Posterior cingulate gyrus (tissue), 11 donors: ENCODE measurements at regions not wholly inside any gene's neighbourhood (a gene's known extent, or its start where the extent isn't known, plus 50 kb on each side); places are given as distances from the start of the nearest gene placed in this dataset.
A peak's percentile ranks its signal among the peaks of the same experiment; 100 is the strongest.
"Not testable (repeated sequence)": the region's sequence is repeated elsewhere in the genome, so short reads cannot be mapped to it uniquely, and the experiment has no call there.

ENCODE experiments used
- DNase-seq, 10 donors: peaks; one replicate each; pipeline versions ENCODE4 v3.0.0 to v3.0.0-alpha.2; 2020 to 2021; ENCODE audit warnings: mixed read lengths in 3 of 10
- intact Hi-C: fragments of 100-400 bp; cut with DNase I; formaldehyde crosslinking; loops from one replicate; pipeline ENCODE4 v1.15.1; 2023

DNA sequence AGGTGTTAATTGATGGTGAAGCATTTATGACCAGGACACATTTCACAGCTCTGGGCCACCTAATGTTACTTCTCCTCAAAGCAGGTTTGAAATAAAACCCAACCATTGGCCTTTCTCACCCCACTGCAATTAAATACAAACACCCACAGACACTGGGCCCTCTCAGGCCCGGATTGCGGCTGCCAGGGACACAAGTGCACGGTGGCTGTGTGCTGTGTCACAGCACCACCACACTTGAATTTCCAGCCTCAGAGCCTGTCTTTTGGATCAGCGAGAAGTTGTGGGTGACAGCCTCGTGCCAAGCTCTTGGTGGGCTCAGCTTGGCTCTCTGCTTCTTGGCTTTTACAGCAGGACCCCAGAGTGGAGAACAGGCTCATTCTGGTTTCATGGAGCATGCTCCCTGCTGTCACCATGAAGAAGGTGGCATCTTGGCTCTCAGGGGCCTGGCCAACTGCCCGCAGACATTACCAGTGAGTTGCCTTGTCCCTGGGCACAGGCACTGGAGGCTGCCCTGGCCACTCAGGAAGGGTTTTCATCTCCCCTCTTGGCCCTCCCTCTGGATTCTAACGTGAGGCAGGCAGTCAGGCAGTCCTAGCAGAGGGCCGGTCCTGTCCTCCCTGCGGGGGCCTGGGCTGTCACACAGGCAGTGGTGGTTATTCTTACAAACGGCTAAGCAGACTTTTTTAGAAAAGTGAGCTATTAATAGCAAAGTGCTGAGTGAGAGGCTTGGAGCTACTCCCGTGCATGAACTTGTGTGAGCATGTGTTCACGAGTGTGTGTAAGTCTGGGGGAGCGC, 234.5 kb downstream of the BCL2L11 start:
- intact Hi-C loops, result not testable (repeated sequence)
- peak in 5 of 10 donors; percentile 15 to 75 (median 54) for DNase-seq

DNA sequence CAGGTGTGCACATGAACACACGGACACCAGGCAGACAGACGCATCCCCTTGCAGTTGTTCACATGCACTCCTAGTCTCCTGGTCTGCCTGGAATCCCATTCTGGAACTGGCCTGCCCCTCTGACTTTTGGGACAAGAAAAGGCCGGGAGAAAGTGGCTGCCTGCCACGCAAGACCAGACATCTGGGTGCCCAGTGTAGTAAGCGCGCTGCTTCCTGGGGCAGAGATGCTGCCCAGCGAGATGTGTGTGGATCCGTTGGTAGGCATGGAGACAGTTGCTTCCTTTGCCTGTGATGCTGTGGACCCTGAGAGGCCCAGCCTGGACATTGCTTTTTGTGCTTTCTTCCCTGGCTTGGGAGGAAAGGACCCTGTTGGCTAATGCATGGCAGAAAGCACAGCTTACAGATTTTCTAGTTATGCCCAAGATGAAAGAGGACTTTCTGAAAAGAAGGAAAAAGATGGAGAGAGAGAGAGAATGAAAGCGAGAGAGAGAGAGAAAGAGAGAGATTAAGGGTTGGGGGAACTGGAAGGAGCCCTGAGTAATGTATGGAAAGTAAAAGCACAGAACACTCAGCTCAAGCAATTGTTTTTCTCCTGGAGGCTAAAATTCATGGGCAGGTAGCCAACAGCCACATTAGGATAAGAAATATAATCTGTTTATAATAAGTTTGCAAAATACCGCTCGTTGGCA, 235.3 kb downstream of the BCL2L11 start:
- DNase-seq, intact Hi-C loops: not testable (repeated sequence)

DNA sequence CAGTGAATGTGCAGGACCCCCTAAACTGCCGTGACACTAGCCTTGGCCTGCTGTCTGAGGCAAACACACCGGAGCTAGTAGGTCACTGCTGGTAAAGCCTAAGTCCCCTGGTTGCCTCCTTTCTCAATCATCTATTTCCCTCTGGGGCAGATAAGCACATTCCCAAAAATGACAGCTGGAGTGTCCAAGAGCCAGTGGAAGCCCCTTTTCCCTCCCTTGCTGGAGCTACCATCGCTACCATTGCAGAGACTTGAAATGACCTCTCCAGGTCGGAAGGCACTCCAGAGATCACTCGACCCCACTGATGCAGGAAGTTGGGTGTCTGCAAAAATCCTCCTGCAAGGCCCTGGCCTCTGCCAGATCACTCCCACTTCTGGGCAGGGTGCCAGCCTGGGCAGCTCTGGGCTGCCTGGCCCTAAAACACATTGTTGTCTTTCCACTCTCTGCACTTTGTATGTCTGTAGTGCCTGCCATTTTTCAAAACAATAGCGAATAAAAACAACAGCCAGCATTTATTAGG, 235.9 kb downstream of the BCL2L11 start:
- DNase-seq, result peak; percentile 37 to 95 (median 64)
- intact Hi-C loops, result not testable (repeated sequence)

DNA sequence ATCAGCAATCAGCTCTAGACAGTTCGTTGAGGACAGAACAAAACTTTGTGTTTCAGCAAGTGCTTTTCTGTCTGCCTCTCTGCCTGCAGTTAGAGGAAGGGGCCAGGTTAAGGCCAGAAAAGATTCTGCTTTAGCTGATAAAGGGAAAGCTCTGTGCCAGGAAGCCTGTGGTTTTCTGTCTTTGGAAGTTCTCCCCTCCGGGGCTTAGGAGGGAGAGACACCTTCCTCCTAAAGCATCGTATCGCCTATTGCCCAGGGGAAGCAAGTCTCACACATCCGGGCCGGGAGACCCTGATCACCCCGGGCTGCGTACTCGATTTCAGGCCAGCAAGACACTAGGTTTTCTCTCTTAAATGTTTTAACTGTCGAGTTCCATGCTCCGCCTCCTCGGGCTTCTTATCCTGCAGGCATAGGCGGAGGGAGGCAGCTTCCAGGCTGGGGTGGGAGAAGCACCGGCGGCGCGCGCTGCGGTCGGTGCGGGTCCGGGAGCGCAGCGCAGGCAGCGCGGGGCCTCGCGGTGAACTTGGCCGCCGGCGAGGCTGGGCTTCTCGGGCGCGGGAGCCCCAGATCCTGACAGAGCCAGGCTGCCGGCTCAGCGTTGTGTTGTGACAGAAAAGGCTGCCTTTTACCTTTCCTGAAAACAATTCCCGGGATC, 245.4 kb downstream of the BCL2L11 start:
- intact Hi-C loops, result not testable (repeated sequence)
- DNase-seq, result peak in 5 of 10 donors; percentile 12 to 87 (median 75)

DNA sequence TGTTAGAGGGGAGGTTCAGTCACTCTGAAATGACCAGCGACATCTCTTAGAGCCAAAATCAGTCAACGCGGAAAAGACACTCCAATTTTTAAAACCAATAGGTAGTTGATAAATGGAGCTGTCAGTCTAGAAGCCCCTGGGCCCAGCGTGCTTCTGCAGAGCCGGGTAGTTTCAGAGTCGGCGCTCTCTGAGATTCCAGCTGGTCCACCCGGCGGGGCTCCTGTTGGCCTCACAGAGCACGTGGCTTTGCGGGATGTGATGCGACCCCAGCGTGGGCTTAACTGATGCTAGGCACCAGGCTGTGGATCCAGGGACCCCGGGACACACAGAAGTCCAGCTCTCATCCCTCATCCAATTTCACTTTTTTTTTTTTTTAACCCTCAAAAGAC, 245.9 kb downstream of the BCL2L11 start:
- DNase-seq, result peak in 1 of 10 donors; percentile 25
- intact Hi-C loops, result not testable (repeated sequence)

DNA sequence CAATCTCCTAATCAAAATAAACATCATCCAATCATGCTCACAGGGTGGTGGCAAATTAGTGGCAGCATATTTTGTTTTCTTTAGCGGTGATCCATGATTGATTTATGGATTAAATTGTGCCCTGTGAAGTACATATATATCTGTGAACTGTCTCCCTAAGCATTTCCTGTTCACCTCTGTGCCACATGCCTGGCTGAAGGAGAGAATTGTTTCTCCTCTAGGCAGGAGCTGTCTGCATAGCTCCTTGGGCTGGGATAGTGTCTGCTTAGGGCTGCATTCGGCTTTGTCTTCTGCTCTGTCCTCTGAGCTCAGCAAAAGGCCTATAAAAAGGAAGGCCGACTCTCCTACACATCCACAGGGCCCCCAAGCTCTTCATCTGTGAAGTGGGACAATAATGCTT, 246.4 kb downstream of the BCL2L11 start:
- DNase-seq, intact Hi-C loops: not testable (repeated sequence)

DNA sequence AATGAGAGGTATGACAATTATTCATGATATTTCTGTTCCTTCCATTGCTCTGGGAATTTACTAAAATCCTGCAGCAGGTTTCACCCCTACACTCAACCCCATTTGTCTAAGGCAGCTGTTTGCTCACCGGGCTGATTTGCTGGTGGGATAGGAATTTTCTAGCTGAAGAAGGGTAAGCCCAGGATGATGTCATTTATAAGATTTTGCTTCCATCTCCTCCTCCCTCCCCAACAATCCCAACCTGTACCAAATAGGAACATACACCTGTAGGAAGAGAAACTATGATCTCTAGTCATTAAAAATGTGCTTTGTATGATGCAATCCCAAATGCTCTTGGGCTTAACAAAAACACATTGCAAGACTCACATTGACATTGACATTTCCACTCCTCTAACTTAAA, 247.2 kb downstream of the BCL2L11 start:
- DNase-seq, intact Hi-C loops: not testable (repeated sequence)

DNA sequence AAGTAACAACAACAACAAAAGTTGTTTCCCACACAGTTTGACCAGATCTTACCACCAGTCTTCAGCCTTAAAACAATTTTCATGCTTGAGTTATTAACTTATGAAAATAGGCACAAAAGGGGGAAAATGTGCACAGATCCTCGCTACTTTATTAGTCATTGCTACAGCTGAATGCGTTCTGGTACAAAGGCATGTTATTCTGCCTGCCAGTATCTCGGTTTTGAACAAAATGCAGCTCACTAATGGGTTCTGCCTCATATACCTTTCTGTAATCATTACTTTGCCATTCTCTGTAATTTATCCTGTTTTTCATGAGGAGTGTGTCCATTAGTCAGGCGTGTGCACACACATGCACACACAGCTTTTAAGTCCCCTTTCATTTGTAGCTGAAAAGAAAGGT, 247.6 kb downstream of the BCL2L11 start:
- intact Hi-C loops, DNase-seq: not testable (repeated sequence)

DNA sequence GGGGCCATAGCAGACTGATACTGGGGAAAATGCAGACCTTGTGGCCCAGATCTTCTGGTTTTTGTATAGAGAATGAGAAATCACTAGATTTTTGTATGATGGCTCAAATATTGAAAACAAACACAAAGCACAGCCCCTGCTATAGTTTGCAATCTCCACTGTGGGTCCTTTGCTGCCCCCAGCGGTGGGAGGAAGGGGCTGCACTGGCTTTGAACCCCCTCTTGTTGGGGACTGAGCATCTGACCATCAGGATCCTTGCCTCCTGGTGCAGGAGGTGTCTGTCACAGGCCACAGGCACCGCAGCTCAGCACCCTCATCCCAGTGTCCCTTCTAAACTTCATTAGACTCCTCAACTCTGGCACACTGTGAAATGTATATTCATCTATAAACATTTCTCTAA, 252.3 kb downstream of the BCL2L11 start:
- intact Hi-C loops, DNase-seq: not testable (repeated sequence)

DNA sequence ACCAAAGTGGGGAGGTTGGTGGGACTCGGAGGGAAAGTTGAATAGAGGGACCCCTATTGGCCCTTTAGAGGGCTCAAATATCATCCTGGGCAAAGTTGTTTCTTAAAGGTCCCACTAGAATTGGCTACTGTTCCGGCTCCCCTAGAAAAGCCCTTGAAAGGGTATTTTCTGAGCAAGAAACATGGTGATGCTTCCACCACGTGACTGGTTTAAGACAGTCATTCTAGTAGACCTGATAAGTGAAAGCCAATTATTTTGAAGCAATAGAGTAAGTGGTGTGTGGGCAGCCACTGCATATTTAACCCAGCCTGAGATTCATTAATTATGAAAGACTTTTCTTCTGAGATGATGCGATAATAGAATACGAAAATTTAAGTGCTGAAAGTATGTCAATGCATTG, 253.3 kb downstream of the BCL2L11 start:
- DNase-seq, intact Hi-C loops: not testable (repeated sequence)

DNA sequence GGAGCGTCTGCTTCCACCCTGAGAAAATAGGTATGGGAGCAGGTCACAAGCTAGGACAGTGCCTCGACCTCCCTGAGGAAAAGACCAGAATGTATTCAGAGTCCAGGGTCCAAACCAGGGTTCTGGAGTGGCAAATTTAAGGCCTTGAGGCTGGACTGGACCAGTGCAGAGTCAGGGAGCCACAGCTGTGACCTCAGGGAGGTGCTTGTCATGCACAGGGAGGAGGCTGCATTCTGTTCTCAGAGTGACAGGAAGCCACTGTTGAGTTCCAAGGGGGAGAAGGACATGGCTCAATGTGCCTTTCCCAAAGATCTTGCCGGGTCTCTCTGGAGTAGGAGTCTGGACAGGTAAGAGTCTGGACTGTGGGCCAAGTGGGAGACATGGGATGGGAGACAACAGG, 254.0 kb downstream of the BCL2L11 start:
- DNase-seq, intact Hi-C loops: not testable (repeated sequence)

DNA sequence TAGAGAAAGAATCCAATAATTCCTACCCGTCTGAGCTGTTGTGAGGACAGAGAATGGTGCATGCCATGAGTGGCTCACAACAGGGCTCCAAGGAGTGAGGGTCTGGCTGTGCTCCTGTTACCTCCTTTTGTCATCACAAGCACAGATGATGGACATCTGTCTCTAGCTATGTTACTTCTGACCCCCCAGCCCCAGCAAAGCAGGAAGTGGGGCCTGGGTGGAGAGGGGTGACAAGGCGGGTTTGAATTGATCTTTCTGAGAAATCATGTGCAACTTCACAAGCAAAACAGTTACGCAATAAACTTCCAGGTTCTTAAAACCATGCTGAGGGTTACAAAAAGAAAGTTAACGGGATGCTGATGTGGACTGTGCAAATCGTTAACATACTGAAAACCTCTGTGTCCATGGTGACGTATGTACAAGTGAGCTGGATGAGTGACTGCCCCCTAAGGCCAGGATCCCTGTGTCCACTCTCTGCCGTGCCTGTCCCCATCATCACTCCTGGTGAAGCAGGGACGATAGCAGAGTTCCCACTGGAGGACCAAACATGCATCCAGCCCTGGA, 254.7 kb downstream of the BCL2L11 start:
- DNase-seq, intact Hi-C loops: not testable (repeated sequence)

DNA sequence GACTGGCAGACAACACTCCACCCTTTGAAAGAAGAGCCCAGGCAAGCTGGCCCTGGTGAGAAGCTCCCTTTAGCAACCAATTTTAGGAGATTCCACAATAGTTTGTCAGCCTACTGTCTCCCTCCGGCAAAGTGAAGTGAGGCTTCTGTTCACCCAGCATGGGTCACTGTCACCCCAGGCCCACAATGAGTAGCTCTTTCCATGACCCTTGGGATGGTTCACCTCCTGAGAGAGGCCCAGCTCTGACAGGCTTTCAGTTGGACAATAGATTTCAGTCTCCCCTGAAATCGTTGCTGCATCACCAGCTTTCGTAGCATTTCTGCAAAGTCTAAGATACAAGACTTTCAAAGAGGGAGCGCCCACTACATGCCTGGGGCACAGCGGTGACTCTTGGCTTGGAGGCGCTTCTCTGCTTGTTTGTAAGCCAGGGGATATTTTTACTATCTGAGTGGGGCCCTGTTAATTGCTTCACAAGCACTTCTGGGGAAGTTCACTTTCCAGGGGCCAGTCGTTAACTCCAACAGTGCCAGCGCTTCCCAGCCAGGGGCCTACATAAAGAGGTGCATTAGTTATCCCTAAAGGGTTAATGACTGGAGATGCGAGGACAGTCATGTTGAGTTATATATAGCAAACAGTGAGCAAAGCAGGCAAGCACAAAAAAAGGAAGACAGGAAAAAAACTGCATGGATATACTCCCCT, 255.7 kb downstream of the BCL2L11 start:
- intact Hi-C loops, DNase-seq: not testable (repeated sequence)

DNA sequence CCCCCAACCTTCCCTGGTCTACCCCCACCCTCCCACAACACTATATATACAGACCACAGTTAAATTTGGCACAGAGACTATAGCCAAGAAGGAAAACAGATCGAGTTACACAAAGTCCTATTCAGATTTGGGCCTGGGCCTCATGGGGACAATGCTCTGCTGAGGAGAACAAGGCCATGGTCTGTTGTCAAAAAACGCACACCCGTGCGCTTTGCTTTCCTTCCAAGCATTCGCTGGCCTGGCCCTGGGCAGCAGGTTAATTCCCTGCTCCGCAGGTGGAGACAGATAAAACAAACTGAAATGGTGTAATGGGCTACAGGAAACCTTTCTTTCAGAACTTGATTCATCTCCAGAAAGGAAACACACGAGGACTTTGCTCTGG, 256.2 kb downstream of the BCL2L11 start:
- DNase-seq, result peak in 2 of 10 donors; percentile 23 to 73
- intact Hi-C loops, result not testable (repeated sequence)

DNA sequence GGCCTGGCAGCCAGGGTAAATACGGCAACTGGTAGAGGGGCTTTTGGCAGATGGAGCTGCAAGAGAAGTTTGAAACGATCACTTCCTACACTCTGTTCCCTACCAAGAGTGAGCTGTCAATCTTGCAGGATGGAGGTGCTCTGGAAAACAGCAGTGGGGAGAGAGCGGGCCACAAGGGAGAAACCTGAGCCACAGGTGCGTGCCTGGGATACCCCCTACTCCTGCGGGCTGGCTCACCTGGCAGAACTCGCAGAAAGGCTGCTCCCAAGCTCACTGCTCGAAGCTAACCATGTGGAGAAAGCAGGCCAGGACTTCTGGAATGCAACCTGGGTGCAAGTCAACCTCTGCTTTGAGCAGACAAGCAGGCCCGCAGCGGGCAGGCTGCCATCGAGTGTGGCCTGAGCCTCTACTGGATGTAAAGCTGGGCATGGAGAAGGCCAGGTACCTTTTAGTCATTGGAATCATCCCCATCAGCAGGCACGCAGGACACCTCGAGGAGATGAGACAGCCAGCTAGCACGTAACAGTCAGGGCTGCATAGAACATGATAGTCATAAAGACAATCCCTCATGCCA, 256.8 kb downstream of the BCL2L11 start:
- DNase-seq, result peak in 1 of 10 donors; percentile 17
- intact Hi-C loops, result not testable (repeated sequence)

DNA sequence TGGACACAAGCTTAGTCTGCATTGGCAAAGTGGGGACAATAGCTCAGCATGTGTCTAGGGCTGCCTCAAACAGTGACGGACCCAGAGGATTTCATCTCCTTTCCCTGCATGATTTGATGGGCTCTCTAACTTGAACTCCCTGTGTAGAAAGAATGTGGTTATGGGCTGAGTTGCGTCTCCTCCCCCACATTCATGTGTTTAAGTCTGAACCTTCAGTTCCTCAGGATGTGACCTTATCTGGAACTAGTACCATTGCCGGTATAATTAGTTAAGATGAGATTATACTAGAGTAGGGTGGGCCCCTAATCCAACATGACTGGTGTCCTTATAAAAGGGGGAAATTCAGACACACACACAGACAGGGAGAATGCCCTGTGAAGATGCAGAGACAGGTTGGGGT, 257.6 kb downstream of the BCL2L11 start:
- intact Hi-C loops, DNase-seq: not testable (repeated sequence)

DNA sequence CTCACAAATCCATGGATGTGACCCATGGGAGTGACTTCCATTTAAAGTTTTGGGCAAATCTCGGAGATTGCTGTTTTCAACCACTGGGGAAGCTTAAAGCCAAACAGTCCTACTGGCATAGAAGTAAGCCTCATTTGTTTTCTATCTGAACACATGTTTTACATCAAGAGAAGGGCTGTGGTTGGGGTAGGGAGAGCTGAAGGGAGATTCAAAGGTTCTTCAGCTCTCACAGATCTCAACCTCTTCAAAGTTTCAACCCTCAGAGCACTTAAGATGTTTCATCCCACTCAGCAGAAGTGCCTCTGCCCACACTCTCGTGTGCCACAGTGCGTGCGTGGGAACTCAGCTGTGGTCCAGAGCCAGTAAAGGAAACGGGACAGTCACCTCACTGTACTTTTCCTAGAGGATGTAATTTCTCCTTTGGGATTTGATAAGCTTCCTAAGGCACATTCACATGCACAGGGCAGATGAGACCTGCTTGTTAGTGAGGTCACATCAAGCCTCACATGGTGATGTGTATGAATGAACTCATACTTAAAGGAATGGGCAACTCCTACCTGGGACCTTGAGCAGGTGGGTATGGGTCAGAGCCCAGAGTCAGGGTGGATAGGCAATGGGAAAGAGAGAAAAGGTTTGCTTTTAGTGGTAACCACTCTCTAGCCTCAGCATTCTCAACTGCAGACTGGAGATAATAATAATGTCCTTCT, 260.2 kb downstream of the BCL2L11 start:
- DNase-seq, result peak in 2 of 10 donors; percentile 51 to 75
- intact Hi-C loops, result not testable (repeated sequence)

DNA sequence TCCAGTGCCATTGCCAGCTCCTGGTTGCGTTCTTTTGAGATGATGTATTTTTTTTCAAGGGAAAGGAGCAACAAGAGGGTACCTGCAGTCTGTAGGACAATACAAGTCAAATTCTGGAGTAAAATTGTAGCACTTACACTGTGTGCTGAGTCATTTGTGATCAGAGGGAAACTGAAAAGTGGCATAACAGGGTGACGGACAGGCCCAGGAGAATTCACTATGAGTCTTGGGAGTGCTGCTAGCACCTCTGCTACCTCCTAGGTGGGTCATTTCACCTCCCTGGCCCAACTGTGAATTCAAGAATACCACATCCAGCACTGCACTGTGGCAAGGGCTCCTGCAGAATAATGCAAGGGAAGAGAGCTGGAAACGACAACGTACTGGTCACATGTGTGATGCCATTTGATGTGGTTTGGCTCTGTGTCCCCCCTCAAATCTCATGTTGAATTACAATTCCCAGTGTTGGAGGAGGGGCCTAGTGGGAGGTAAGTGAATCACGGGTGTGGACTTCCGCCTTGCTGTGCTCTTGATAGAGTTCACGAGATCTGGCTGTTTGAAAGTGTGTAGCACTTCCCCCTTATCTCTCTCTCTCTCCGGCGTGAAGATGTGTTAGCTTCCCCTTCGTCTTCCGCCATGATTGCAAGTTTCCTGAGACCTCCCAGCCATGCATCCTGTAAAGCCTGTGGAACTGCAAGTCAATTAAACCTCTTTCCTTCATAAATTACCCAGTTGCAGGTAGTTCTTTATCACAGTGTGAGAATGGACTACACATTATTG, 261.0 kb downstream of the BCL2L11 start:
- intact Hi-C loops, DNase-seq: not testable (repeated sequence)
